ENCODE measurements at regions not wholly inside any gene's neighbourhood (a gene's known extent, or its start where the extent isn't known, plus 50 kb on each side); places are given as distances from the start of the nearest gene placed in this dataset.
A peak's percentile ranks its signal among the peaks of the same experiment; 100 is the strongest.
"Not testable (repeated sequence)": the region's sequence is repeated elsewhere in the genome, so short reads cannot be mapped to it uniquely, and the experiment has no call there.

- H3K79me2 ChIP-seq (ENCODE audit: control insufficient read depth, insufficient read depth, low read length, poor library complexity); H4K91ac ChIP-seq (ENCODE audit: low read depth, low read length); H3K4me1 ChIP-seq (ENCODE audit: control insufficient read depth in 1 of 2, insufficient read depth in 2 of 2, low read length in 2 of 2); H4K8ac ChIP-seq (ENCODE audit: low read depth, low read length); H3K9ac ChIP-seq (ENCODE audit: low read length); H2BK12ac ChIP-seq (ENCODE audit: low read length); H4K12ac ChIP-seq (ENCODE audit: low read depth, low read length); H3K27ac ChIP-seq (ENCODE audit: low read depth, low read length); H3K23ac ChIP-seq (ENCODE audit: low read length); H3K4me2 ChIP-seq (ENCODE audit: low read length); H3K9me3 ChIP-seq (ENCODE audit: insufficient read depth, low read depth, low read length); H2AFZ ChIP-seq (ENCODE audit: insufficient read depth, low read length, poor library complexity); H3K18ac ChIP-seq (ENCODE audit: low read length); H3K79me1 ChIP-seq (ENCODE audit: low read length); H3K4me3 ChIP-seq (ENCODE audit: low read depth, low read length); H2BK120ac ChIP-seq (ENCODE audit: insufficient read depth, low read length, poor library complexity); H2AK5ac ChIP-seq (ENCODE audit: low read length); DNase-seq; H3K14ac ChIP-seq (ENCODE audit: low read length); H2BK5ac ChIP-seq (ENCODE audit: low read depth, low read length, poor library complexity); H3K36me3 ChIP-seq (ENCODE audit: control insufficient read depth in 1 of 2, insufficient read depth in 2 of 2, low read length in 2 of 2); H3K4ac ChIP-seq (ENCODE audit: low read depth, low read length); H3K27me3 ChIP-seq (ENCODE audit: insufficient read depth, low read length): not testable (repeated sequence)
- no CpG with 5 or more reads among the region's 32 CpGs for WGBS (ENCODE audit: extremely low coverage, insufficient coverage, insufficient read length)
Measured at GRCh38 chr15:22715133-22715845, 71.2 kb upstream of the NIPA1 start.

- H2BK120ac ChIP-seq (ENCODE audit: insufficient read depth, low read length, poor library complexity); H3K9me3 ChIP-seq (ENCODE audit: insufficient read depth, low read depth, low read length); H2BK12ac ChIP-seq (ENCODE audit: low read length); H3K14ac ChIP-seq (ENCODE audit: low read length); H3K79me2 ChIP-seq (ENCODE audit: control insufficient read depth, insufficient read depth, low read length, poor library complexity); H3K4me3 ChIP-seq (ENCODE audit: low read depth, low read length); H2AK5ac ChIP-seq (ENCODE audit: low read length); H4K91ac ChIP-seq (ENCODE audit: low read depth, low read length); H3K4me2 ChIP-seq (ENCODE audit: low read length); H4K8ac ChIP-seq (ENCODE audit: low read depth, low read length); H3K36me3 ChIP-seq (ENCODE audit: control insufficient read depth in 1 of 2, insufficient read depth in 2 of 2, low read length in 2 of 2); H3K79me1 ChIP-seq (ENCODE audit: low read length); H3K27me3 ChIP-seq (ENCODE audit: insufficient read depth, low read length); H3K23ac ChIP-seq (ENCODE audit: low read length); H3K9ac ChIP-seq (ENCODE audit: low read length); H2AFZ ChIP-seq (ENCODE audit: insufficient read depth, low read length, poor library complexity); H3K4me1 ChIP-seq (ENCODE audit: control insufficient read depth in 1 of 2, insufficient read depth in 2 of 2, low read length in 2 of 2); H3K27ac ChIP-seq (ENCODE audit: low read depth, low read length); H3K4ac ChIP-seq (ENCODE audit: low read depth, low read length); H4K12ac ChIP-seq (ENCODE audit: low read depth, low read length); H3K18ac ChIP-seq (ENCODE audit: low read length); H2BK5ac ChIP-seq (ENCODE audit: low read depth, low read length, poor library complexity): not testable (repeated sequence)
- WGBS (ENCODE audit: extremely low coverage, insufficient coverage, insufficient read length) = no CpG with 5 or more reads among the region's 1 CpG
- peak in 1 of 2 donors; percentile 9 for DNase-seq
Measured at GRCh38 chr15:22719980-22720379, 66.5 kb upstream of the NIPA1 start.

GRCh38 chr15:22726104-22726503, 60.3 kb upstream of the NIPA1 start:
- H3K4me2 ChIP-seq (ENCODE audit: low read length); H3K9ac ChIP-seq (ENCODE audit: low read length); H3K18ac ChIP-seq (ENCODE audit: low read length); H4K12ac ChIP-seq (ENCODE audit: low read depth, low read length); H2BK12ac ChIP-seq (ENCODE audit: low read length); H4K91ac ChIP-seq (ENCODE audit: low read depth, low read length); H3K79me1 ChIP-seq (ENCODE audit: low read length); H2BK5ac ChIP-seq (ENCODE audit: low read depth, low read length, poor library complexity); H3K23ac ChIP-seq (ENCODE audit: low read length); H3K27ac ChIP-seq (ENCODE audit: low read depth, low read length); H3K9me3 ChIP-seq (ENCODE audit: insufficient read depth, low read depth, low read length); H3K36me3 ChIP-seq (ENCODE audit: control insufficient read depth in 1 of 2, insufficient read depth in 2 of 2, low read length in 2 of 2); H2AK5ac ChIP-seq (ENCODE audit: low read length); H4K8ac ChIP-seq (ENCODE audit: low read depth, low read length); H2BK120ac ChIP-seq (ENCODE audit: insufficient read depth, low read length, poor library complexity); H2AFZ ChIP-seq (ENCODE audit: insufficient read depth, low read length, poor library complexity); H3K4me3 ChIP-seq (ENCODE audit: low read depth, low read length); H3K4ac ChIP-seq (ENCODE audit: low read depth, low read length); H3K27me3 ChIP-seq (ENCODE audit: insufficient read depth, low read length); DNase-seq; H3K14ac ChIP-seq (ENCODE audit: low read length); H3K4me1 ChIP-seq (ENCODE audit: control insufficient read depth in 1 of 2, insufficient read depth in 2 of 2, low read length in 2 of 2); H3K79me2 ChIP-seq (ENCODE audit: control insufficient read depth, insufficient read depth, low read length, poor library complexity): not testable (repeated sequence)
- WGBS (ENCODE audit: extremely low coverage, insufficient coverage, insufficient read length) = no CpG with 5 or more reads among the region's 2 CpGs

GRCh38 chr15:22735067-22735466, 51.4 kb upstream of the NIPA1 start:
- H3K4me1 ChIP-seq (ENCODE audit: control insufficient read depth in 1 of 2, insufficient read depth in 2 of 2, low read length in 2 of 2); H4K12ac ChIP-seq (ENCODE audit: low read depth, low read length): not testable (repeated sequence)

More at GRCh38 chr15:22735067-22735466, 51.4 kb upstream of the NIPA1 start:
- H2BK120ac ChIP-seq (ENCODE audit: insufficient read depth, low read length, poor library complexity); H2BK12ac ChIP-seq (ENCODE audit: low read length); H3K9ac ChIP-seq (ENCODE audit: low read length); H3K9me3 ChIP-seq (ENCODE audit: insufficient read depth, low read depth, low read length); H4K8ac ChIP-seq (ENCODE audit: low read depth, low read length); DNase-seq; H3K23ac ChIP-seq (ENCODE audit: low read length); H3K79me1 ChIP-seq (ENCODE audit: low read length); H2AK5ac ChIP-seq (ENCODE audit: low read length); H3K14ac ChIP-seq (ENCODE audit: low read length); H3K4me2 ChIP-seq (ENCODE audit: low read length); H4K91ac ChIP-seq (ENCODE audit: low read depth, low read length); H3K4ac ChIP-seq (ENCODE audit: low read depth, low read length); H3K27ac ChIP-seq (ENCODE audit: low read depth, low read length); H3K36me3 ChIP-seq (ENCODE audit: control insufficient read depth in 1 of 2, insufficient read depth in 2 of 2, low read length in 2 of 2); H3K18ac ChIP-seq (ENCODE audit: low read length); H3K79me2 ChIP-seq (ENCODE audit: control insufficient read depth, insufficient read depth, low read length, poor library complexity); H3K4me3 ChIP-seq (ENCODE audit: low read depth, low read length); H2AFZ ChIP-seq (ENCODE audit: insufficient read depth, low read length, poor library complexity); H3K27me3 ChIP-seq (ENCODE audit: insufficient read depth, low read length); H2BK5ac ChIP-seq (ENCODE audit: low read depth, low read length, poor library complexity): not testable (repeated sequence)
- no CpG with 5 or more reads among the region's 4 CpGs for WGBS (ENCODE audit: extremely low coverage, insufficient coverage, insufficient read length)
